Trophoblast cell (in vitro differentiated cells and primary cell): ENCODE measurements at regions not wholly inside any gene's neighbourhood (a gene's known extent, or its start where the extent isn't known, plus 50 kb on each side); places are given as distances from the start of the nearest gene placed in this dataset.
A peak's percentile ranks its signal among the peaks of the same experiment; 100 is the strongest.

Experiments
- DNase-seq, 2 donors: peaks; one replicate each; pipeline ENCODE4 v3.0.0-alpha.2; 2016
- H2AFZ ChIP-seq: 2 replicates; pipeline ENCODE4 v1.6.1; 2013; ENCODE audit warnings: low read length, moderate library complexity, mild to moderate bottlenecking; ENCODE audit not compliant: insufficient read depth, poor library complexity
- H2AK5ac ChIP-seq: 2 replicates; pipeline ENCODE4 v1.6.1; 2013; ENCODE audit warnings: mild to moderate bottlenecking, low read length
- H2BK120ac ChIP-seq: 2 replicates; pipeline ENCODE4 v1.6.1; 2013; ENCODE audit warnings: low read length, mild to moderate bottlenecking, moderate library complexity; ENCODE audit not compliant: insufficient read depth, poor library complexity
- H2BK12ac ChIP-seq: 2 replicates; pipeline ENCODE4 v1.6.1; 2013; ENCODE audit warnings: mild to moderate bottlenecking, low read length, moderate library complexity
- H2BK5ac ChIP-seq: 2 replicates; pipeline ENCODE4 v1.6.1; 2013; ENCODE audit warnings: low read length, low read depth, moderate library complexity, mild to moderate bottlenecking; ENCODE audit not compliant: poor library complexity
- H3K14ac ChIP-seq: 2 replicates; pipeline ENCODE4 v1.6.1; 2013; ENCODE audit warnings: mild to moderate bottlenecking, low read length
- H3K18ac ChIP-seq: 2 replicates; pipeline ENCODE4 v1.6.1; 2013; ENCODE audit warnings: mild to moderate bottlenecking, low read length
- H3K23ac ChIP-seq: 2 replicates; pipeline ENCODE4 v1.6.1; 2013; ENCODE audit warnings: low read length
- H3K27ac ChIP-seq: 2 replicates; pipeline ENCODE4 v1.5.1; 2013; ENCODE audit warnings: low read depth, mild to moderate bottlenecking, inconsistent platforms, low read length, moderate library complexity
- H3K27me3 ChIP-seq: 2 replicates; pipeline ENCODE4 v1.6.1; 2013; ENCODE audit warnings: inconsistent platforms, mild to moderate bottlenecking, low read length, moderate library complexity; ENCODE audit not compliant: insufficient read depth
- H3K36me3 ChIP-seq, 2 experiments: 1 replicate in 1 of 2; 2 replicates in 1 of 2; pipeline ENCODE4 v1.6.1; 2013; ENCODE audit warnings: low read length in 2 of 2, mild to moderate bottlenecking in 2 of 2, moderate library complexity in 1 of 2; ENCODE audit not compliant: insufficient read depth in 2 of 2, control insufficient read depth in 1 of 2
- H3K4ac ChIP-seq: 2 replicates; pipeline ENCODE4 v1.6.1; 2013; ENCODE audit warnings: low read depth, mild to moderate bottlenecking, low read length, moderate library complexity
- H3K4me1 ChIP-seq, 2 experiments: 1 replicate in 1 of 2; 2 replicates in 1 of 2; pipeline ENCODE4 v1.6.1; 2013; ENCODE audit warnings: low read length in 2 of 2, mild to moderate bottlenecking in 2 of 2, moderate library complexity in 1 of 2; ENCODE audit not compliant: insufficient read depth in 2 of 2, control insufficient read depth in 1 of 2
- H3K4me2 ChIP-seq: 2 replicates; pipeline ENCODE4 v1.6.1; 2013; ENCODE audit warnings: inconsistent platforms, mild to moderate bottlenecking, low read length, moderate library complexity
- H3K4me3 ChIP-seq: 2 replicates; pipeline ENCODE4 v1.5.1; 2013; ENCODE audit warnings: mild to moderate bottlenecking, low read depth, low read length, inconsistent platforms
- H3K79me1 ChIP-seq: one replicate; pipeline ENCODE4 v1.6.1; 2013; ENCODE audit warnings: low read length
- H3K79me2 ChIP-seq: 2 replicates; pipeline ENCODE4 v1.6.1; 2013; ENCODE audit warnings: low read length, mild to moderate bottlenecking; ENCODE audit not compliant: control insufficient read depth, insufficient read depth, poor library complexity
- H3K9ac ChIP-seq: 2 replicates; pipeline ENCODE4 v1.6.1; 2013; ENCODE audit warnings: mild to moderate bottlenecking, low read length
- H3K9me3 ChIP-seq: 2 replicates; pipeline ENCODE4 v1.6.1; 2013; ENCODE audit warnings: low read depth, mild to moderate bottlenecking, control low read depth, inconsistent platforms, low read length; ENCODE audit not compliant: insufficient read depth
- H4K12ac ChIP-seq: 2 replicates; pipeline ENCODE4 v1.6.1; 2013; ENCODE audit warnings: low read depth, mild to moderate bottlenecking, low read length, moderate library complexity
- H4K8ac ChIP-seq: 2 replicates; pipeline ENCODE4 v1.6.1; 2013; ENCODE audit warnings: low read depth, mild to moderate bottlenecking, low read length, moderate library complexity
- H4K91ac ChIP-seq: one replicate; pipeline ENCODE4 v1.6.1; 2013; ENCODE audit warnings: low read depth, mild to moderate bottlenecking, low read length, moderate library complexity
- WGBS: extraction: QIAGEN DNeasy Blood & Tissue Kit; methylation state at CpG from one replicate; pipeline ENCODE4 v1.1.7; 2013; ENCODE audit warnings: missing lambda C conversion rate; ENCODE audit not compliant: insufficient read length, insufficient coverage; ENCODE audit errors: extremely low coverage; 5-methylcytosine and 5-hydroxymethylcytosine counted together

GRCh38 chr15:29933042-29933803, 111.0 kb upstream of the TJP1 start:
- H4K91ac ChIP-seq: no peak overlapping the region
- no CpG with 5 or more reads among the region's 3 CpGs for WGBS

GRCh38 chr15:29926083-29926388, 103.8 kb upstream of the TJP1 start:
- no peak overlapping the region for H4K8ac ChIP-seq
- no peak overlapping the region for H2BK120ac ChIP-seq
- H3K79me1 ChIP-seq: peaks cover 10% of the 10 kb centered on the region
- H3K9ac ChIP-seq: no peak overlapping the region
- no peaks in the 10 kb centered on the region for H3K9me3 ChIP-seq
- no peaks in the 10 kb centered on the region for H3K36me3 ChIP-seq
- H2AK5ac ChIP-seq: no peak overlapping the region
- H3K27me3 ChIP-seq: no peaks in the 10 kb centered on the region
- H3K18ac ChIP-seq: no peak overlapping the region
- H3K23ac ChIP-seq: no peak overlapping the region
- no peak overlapping the region for H3K27ac ChIP-seq
- H2BK12ac ChIP-seq: no peak overlapping the region
- H4K91ac ChIP-seq: no peak overlapping the region
- no peak overlapping the region for H3K14ac ChIP-seq
- no peak overlapping the region for H2AFZ ChIP-seq
- no CpG with 5 or more reads among the region's 2 CpGs for WGBS
- H4K12ac ChIP-seq: no peak overlapping the region
- no peak for DNase-seq
- H3K4ac ChIP-seq: no peak overlapping the region
- H3K4me1 ChIP-seq: peaks cover 12 to 16% of the 10 kb centered on the region in 2 experiments
- H3K4me3 ChIP-seq: no peak overlapping the region
- H2BK5ac ChIP-seq: no peak overlapping the region
- no peaks in the 10 kb centered on the region for H3K79me2 ChIP-seq
- H3K4me2 ChIP-seq: no peak overlapping the region

More at GRCh38 chr15:29933042-29933803, 111.0 kb upstream of the TJP1 start:
- Histone ChIP-seq H3K23ac (no peak overlapping the region), H2BK5ac (no peak overlapping the region), H3K14ac (no peak overlapping the region), H3K4me1 (peaks cover 0 to 4% of the 10 kb centered on the region in 2 experiments), H3K27me3 (no peaks in the 10 kb centered on the region), H4K12ac (no peak overlapping the region), H3K18ac (no peak overlapping the region), H2BK12ac (no peak overlapping the region), H3K36me3 (no peaks in the 10 kb centered on the region), H3K79me2 (no peaks in the 10 kb centered on the region), H3K4me2 (no peak overlapping the region), H3K4ac (no peak overlapping the region), H2AK5ac (no peak overlapping the region), H3K79me1 (no peaks in the 10 kb centered on the region), H2BK120ac (no peak overlapping the region), H3K9ac (no peak overlapping the region), H4K8ac (no peak overlapping the region), H3K27ac (no peak overlapping the region), H3K9me3 (no peaks in the 10 kb centered on the region), H2AFZ (no peak overlapping the region), H3K4me3 (no peak overlapping the region)
- DNase-seq: peak in 1 of 2 donors; percentile 38

- Histone ChIP-seq H3K4me2 (peak overlapping the region; percentile 2), H2BK5ac (peak overlapping the region; percentile 58), H3K36me3 (no peaks in the 10 kb centered on the region), H3K14ac (peak overlapping the region; percentile 3), H3K9ac (no peak overlapping the region), H2BK120ac (peak overlapping the region; percentile 34), H3K79me1 (peaks cover 10% of the 10 kb centered on the region), H4K8ac (no peak overlapping the region), H4K91ac (peak overlapping the region; percentile 40), H3K79me2 (no peaks in the 10 kb centered on the region), H2AK5ac (peak overlapping the region; percentile 28), H3K18ac (no peak overlapping the region), H3K23ac (no peak overlapping the region), H3K27me3 (no peaks in the 10 kb centered on the region), H2AFZ (no peak overlapping the region), H2BK12ac (peak overlapping the region; percentile 26), H3K9me3 (no peaks in the 10 kb centered on the region), H3K27ac (peak overlapping the region; percentile 73), H3K4me3 (no peak overlapping the region), H4K12ac (no peak overlapping the region), H3K4me1 (peaks cover 14 to 19% of the 10 kb centered on the region in 2 experiments), H3K4ac (no peak overlapping the region)
- WGBS: no CpG with 5 or more reads among the region's 5 CpGs
- peak; percentile 92 to 95 for DNase-seq
Measured at GRCh38 chr15:29925227-29926082, 103.2 kb upstream of the TJP1 start.

- H3K9ac ChIP-seq: no peak overlapping the region
- no peak overlapping the region for H4K12ac ChIP-seq
- no peak overlapping the region for H2BK120ac ChIP-seq
Measured at GRCh38 chr15:29924750-29925149, 102.5 kb upstream of the TJP1 start.

More at GRCh38 chr15:29924750-29925149, 102.5 kb upstream of the TJP1 start:
- Histone ChIP-seq H2BK12ac (no peak overlapping the region), H2AFZ (no peak overlapping the region), H4K8ac (no peak overlapping the region), H3K14ac (no peak overlapping the region), H3K36me3 (no peaks in the 10 kb centered on the region), H3K27ac (peak overlapping the region; percentile 73), H3K27me3 (no peaks in the 10 kb centered on the region), H3K79me1 (peaks cover 12% of the 10 kb centered on the region), H3K4me3 (no peak overlapping the region), H4K91ac (peak overlapping the region; percentile 40), H3K23ac (no peak overlapping the region), H3K79me2 (no peaks in the 10 kb centered on the region), H2BK5ac (no peak overlapping the region), H3K18ac (no peak overlapping the region), H2AK5ac (no peak overlapping the region), H3K4me2 (peak overlapping the region; percentile 38), H3K9me3 (no peaks in the 10 kb centered on the region), H3K4me1 (peaks cover 18 to 24% of the 10 kb centered on the region in 2 experiments), H3K4ac (no peak overlapping the region)
- WGBS: no CpG with 5 or more reads among the region's 4 CpGs
- peak; percentile 94 to 96 for DNase-seq
